Neural cell (in vitro differentiated cells): ENCODE measurements at regions not wholly inside any gene's neighbourhood (a gene's known extent, or its start where the extent isn't known, plus 50 kb on each side); places are given as distances from the start of the nearest gene placed in this dataset.

ENCODE experiments used
- H2AFZ ChIP-seq: fragments of 200-600, 300-800 bp; sonication (generic), shearing (Covaris generic); 2 replicates; pipeline ENCODE4 v1.6.0; 2014; ENCODE audit warnings: low read depth, mild to moderate bottlenecking, antibody characterized with exemption, low read length, moderate library complexity
- H3F3A ChIP-seq: fragments of 200-600 bp; shearing (Covaris generic); 2 replicates; pipeline ENCODE4 v1.6.1; 2016; ENCODE audit warnings: mild to moderate bottlenecking, moderate library complexity, mixed read lengths, antibody characterized with exemption, low read length; ENCODE audit not compliant: insufficient read depth, poor library complexity, severe bottlenecking
- H3K27ac ChIP-seq: fragments of 200-600, 300-800 bp; sonication (generic), shearing (Covaris generic); 2 replicates; pipeline ENCODE4 v1.5.1; 2014; ENCODE audit warnings: mild to moderate bottlenecking, low read length, moderate library complexity
- H3K27me3 ChIP-seq: fragments of 300-800, 200-600 bp; sonication (generic), shearing (Covaris generic); 2 replicates; pipeline ENCODE4 v1.6.0; 2014; ENCODE audit warnings: mild to moderate bottlenecking, low read depth, low read length, moderate library complexity; ENCODE audit not compliant: insufficient read depth
- H3K36me3 ChIP-seq: fragments of 300-800, 200-600 bp; sonication (generic), shearing (Covaris generic); 2 replicates; pipeline ENCODE4 v1.5.1; 2014; ENCODE audit warnings: mild to moderate bottlenecking, antibody characterized with exemption, low read length, moderate library complexity; ENCODE audit not compliant: insufficient read depth
- H3K4me2 ChIP-seq: fragments of 300-800, 200-600 bp; sonication (generic), shearing (Covaris generic); 2 replicates; pipeline ENCODE4 v1.6.0; 2014; ENCODE audit warnings: mild to moderate bottlenecking, low read length
- H3K4me3 ChIP-seq: fragments of 300-800, 200-600 bp; sonication (generic), shearing (Covaris generic); 2 replicates; pipeline ENCODE4 v1.5.1; 2014; ENCODE audit warnings: mild to moderate bottlenecking, low read length, moderate library complexity
- H3K79me2 ChIP-seq: fragments of 200-600 bp; shearing (Covaris generic); replicated peaks from 2 replicates; pipeline ENCODE4 v1.6.0; 2014; ENCODE audit warnings: mild to moderate bottlenecking, low read length, moderate library complexity; ENCODE audit not compliant: insufficient read depth
- H3K9ac ChIP-seq: fragments of 300-800, 200-600 bp; sonication (generic), shearing (Covaris generic); 2 replicates; pipeline ENCODE4 v1.6.1; 2016; ENCODE audit warnings: mild to moderate bottlenecking, low read length, mixed read lengths
- H3K9me2 ChIP-seq: fragments of 200-600 bp; shearing (Covaris generic); 2 replicates; pipeline ENCODE4 v1.6.1; 2016; ENCODE audit warnings: mild to moderate bottlenecking, low read length, mixed read lengths; ENCODE audit not compliant: insufficient read depth
- H3K9me3 ChIP-seq: fragments of 200-600, 300-800 bp; sonication (generic), shearing (Covaris generic); 2 replicates; pipeline ENCODE4 v1.6.1; 2016; ENCODE audit warnings: mild to moderate bottlenecking, mixed run types, low read length, moderate library complexity, mixed read lengths
- H4K20me1 ChIP-seq: fragments of 200-600 bp; shearing (Covaris generic); 2 replicates; pipeline ENCODE4 v1.6.1; 2016; ENCODE audit warnings: mild to moderate bottlenecking, mixed run types; ENCODE audit not compliant: insufficient read depth
- EP300 ChIP-seq: fragments of 450-650 bp; conservative IDR thresholded peaks from 2 replicates; pipeline ENCODE4 v1.6.1; 2014; ENCODE audit warnings: antibody characterized with exemption, mild to moderate bottlenecking, moderate library complexity; ENCODE audit not compliant: poor library complexity, severe bottlenecking
- EZH2 ChIP-seq: fragments of 200-600, 300-800 bp; shearing (Covaris generic), sonication (generic); IDR thresholded peaks from 2 replicates; pipeline ENCODE4 v1.6.1; 2014; ENCODE audit warnings: antibody characterized with exemption, low read length, borderline replicate concordance, mild to moderate bottlenecking; ENCODE audit not compliant: insufficient read depth, poor library complexity, severe bottlenecking
- MXI1 ChIP-seq: fragments of 450-650 bp; conservative IDR thresholded peaks from 2 replicates; pipeline ENCODE4 v1.6.1; 2014; ENCODE audit warnings: antibody characterized with exemption, mild to moderate bottlenecking; ENCODE audit not compliant: poor library complexity, severe bottlenecking
- POLR2AphosphoS5 ChIP-seq: IDR thresholded peaks from 2 replicates; pipeline ENCODE4 v1.6.1; 2012
- RAD21 ChIP-seq: fragments of 450-650 bp; conservative IDR thresholded peaks from 2 replicates; pipeline ENCODE4 v1.6.1; 2014; ENCODE audit warnings: antibody characterized with exemption, mild to moderate bottlenecking, moderate library complexity
- SMC3 ChIP-seq: fragments of 450-650 bp; conservative IDR thresholded peaks from 2 replicates; pipeline ENCODE4 v1.6.1; 2014; ENCODE audit warnings: antibody characterized with exemption, mild to moderate bottlenecking, moderate library complexity; ENCODE audit not compliant: poor library complexity
- TF ChIP-seq, protein P1 (sequence below): fragments of 450-650 bp; IDR thresholded peaks from 2 replicates; pipeline ENCODE4 v1.5.1; 2014; ENCODE audit warnings: antibody characterized with exemption, mild to moderate bottlenecking, moderate library complexity; ENCODE audit not compliant: poor library complexity, severe bottlenecking
- TF ChIP-seq, protein P2 (sequence below): IDR thresholded peaks from 2 replicates; pipeline ENCODE4 v1.6.1; 2012; ENCODE audit warnings: borderline replicate concordance

DNA sequence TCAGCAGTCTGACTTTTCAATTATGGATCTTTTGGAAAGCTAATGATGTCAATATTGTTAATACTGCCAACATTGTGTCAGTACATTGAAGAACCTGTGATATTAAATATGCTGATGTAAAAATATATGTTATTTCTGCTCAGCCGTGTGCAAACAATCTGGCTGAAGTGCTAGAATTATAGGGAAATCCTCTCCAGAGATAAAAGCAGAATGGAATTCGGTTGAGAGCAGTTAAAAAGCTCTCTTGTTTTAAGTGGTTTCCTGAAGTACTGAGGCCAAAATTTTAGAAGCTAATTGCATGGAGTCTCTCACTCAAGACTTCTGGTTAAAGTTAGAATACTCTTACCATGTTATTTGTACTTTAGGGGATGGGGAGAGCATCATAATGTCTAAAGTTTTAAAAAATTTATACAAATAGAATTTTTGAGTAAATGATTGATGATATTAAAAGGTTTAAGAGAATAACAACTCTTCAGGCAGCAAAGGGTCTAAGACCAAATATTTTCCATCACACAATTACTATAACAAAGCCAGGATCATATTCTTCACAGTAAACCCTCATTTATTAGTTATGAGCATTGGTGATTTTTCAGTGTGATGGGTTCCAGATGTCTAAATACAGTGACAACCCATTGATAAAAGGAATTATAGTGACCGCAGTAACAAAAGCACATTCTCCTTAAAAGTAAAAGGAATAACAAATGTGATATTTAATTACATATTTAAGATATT, 834.2 kb upstream of the CXADR start:
- Histone ChIP-seq H3K4me3 (no peak overlapping the region), H4K20me1 (no peaks in the 10 kb centered on the region), H3K36me3 (no peaks in the 10 kb centered on the region), H3K9me3 (no peaks in the 10 kb centered on the region), H3F3A (no peaks in the 10 kb centered on the region), H3K9ac (no peak overlapping the region), H3K27me3 (no peaks in the 10 kb centered on the region), H3K9me2 (no peaks in the 10 kb centered on the region), H2AFZ (no peak overlapping the region), H3K27ac (no peak overlapping the region), H3K4me2 (no peak overlapping the region), H3K79me2 (no peaks in the 10 kb centered on the region)
- TF ChIP-seq POLR2AphosphoS5 (no peak), SMC3 (no peak)
- TF ChIP-seq, protein P1, sequence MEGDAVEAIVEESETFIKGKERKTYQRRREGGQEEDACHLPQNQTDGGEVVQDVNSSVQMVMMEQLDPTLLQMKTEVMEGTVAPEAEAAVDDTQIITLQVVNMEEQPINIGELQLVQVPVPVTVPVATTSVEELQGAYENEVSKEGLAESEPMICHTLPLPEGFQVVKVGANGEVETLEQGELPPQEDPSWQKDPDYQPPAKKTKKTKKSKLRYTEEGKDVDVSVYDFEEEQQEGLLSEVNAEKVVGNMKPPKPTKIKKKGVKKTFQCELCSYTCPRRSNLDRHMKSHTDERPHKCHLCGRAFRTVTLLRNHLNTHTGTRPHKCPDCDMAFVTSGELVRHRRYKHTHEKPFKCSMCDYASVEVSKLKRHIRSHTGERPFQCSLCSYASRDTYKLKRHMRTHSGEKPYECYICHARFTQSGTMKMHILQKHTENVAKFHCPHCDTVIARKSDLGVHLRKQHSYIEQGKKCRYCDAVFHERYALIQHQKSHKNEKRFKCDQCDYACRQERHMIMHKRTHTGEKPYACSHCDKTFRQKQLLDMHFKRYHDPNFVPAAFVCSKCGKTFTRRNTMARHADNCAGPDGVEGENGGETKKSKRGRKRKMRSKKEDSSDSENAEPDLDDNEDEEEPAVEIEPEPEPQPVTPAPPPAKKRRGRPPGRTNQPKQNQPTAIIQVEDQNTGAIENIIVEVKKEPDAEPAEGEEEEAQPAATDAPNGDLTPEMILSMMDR: no peak

DNA sequence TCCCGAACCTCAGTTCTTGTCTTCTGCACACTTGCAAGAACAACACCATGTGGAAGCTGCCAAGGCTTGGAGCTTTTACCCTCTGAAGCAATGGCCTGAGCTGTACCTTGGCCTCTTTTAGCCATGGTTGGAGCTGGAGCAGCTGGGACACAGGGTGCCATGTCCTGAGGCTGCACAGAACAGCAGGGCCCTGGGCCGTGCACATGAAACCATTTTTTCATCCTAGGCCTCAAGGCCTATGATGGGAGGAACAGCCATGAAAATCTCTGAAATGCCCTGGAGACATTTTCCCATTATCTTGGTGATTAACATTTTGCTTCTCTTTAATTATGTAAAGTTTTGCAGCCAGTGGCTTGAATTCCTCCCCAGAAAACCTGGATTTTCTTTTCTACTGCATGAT, 817.8 kb upstream of the CXADR start:
- Histone ChIP-seq H3K9me3 (no peaks in the 10 kb centered on the region), H3K79me2 (no peaks in the 10 kb centered on the region)
- TF ChIP-seq RAD21 (no peak), EP300 (no peak), MXI1 (no peak), SMC3 (no peak), EZH2 (no peak)
- TF ChIP-seq, protein P2, sequence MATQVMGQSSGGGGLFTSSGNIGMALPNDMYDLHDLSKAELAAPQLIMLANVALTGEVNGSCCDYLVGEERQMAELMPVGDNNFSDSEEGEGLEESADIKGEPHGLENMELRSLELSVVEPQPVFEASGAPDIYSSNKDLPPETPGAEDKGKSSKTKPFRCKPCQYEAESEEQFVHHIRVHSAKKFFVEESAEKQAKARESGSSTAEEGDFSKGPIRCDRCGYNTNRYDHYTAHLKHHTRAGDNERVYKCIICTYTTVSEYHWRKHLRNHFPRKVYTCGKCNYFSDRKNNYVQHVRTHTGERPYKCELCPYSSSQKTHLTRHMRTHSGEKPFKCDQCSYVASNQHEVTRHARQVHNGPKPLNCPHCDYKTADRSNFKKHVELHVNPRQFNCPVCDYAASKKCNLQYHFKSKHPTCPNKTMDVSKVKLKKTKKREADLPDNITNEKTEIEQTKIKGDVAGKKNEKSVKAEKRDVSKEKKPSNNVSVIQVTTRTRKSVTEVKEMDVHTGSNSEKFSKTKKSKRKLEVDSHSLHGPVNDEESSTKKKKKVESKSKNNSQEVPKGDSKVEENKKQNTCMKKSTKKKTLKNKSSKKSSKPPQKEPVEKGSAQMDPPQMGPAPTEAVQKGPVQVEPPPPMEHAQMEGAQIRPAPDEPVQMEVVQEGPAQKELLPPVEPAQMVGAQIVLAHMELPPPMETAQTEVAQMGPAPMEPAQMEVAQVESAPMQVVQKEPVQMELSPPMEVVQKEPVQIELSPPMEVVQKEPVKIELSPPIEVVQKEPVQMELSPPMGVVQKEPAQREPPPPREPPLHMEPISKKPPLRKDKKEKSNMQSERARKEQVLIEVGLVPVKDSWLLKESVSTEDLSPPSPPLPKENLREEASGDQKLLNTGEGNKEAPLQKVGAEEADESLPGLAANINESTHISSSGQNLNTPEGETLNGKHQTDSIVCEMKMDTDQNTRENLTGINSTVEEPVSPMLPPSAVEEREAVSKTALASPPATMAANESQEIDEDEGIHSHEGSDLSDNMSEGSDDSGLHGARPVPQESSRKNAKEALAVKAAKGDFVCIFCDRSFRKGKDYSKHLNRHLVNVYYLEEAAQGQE: no peak

DNA sequence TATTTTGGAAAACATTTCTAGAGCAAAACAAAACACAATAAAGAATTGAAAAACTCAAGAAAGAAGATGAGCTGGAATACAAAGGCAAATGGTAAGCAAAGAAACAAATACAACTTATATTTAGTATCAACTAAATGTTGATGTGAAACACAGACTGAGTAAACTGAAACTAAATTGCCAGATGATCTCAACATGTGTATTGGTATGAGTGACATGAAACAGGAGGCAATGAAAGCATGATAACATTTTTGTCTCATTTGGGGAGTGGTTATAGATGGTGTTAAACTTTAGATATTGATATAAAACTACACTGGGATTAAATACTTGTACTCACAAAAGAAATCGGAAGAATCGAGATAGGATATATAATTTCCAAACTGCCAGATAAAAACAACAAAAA, 805.6 kb upstream of the CXADR start:
- H3K9ac ChIP-seq: no peak overlapping the region
- no peak overlapping the region for H3K27ac ChIP-seq
- TF ChIP-seq EZH2 (no peak), EP300 (no peak), MXI1 (no peak)
- TF ChIP-seq, protein P1: no peak
- TF ChIP-seq, protein P2: no peak
- no peak overlapping the region for H2AFZ ChIP-seq
- H3K27me3 ChIP-seq: no peaks in the 10 kb centered on the region
- H3K36me3 ChIP-seq: no peaks in the 10 kb centered on the region
- no peak overlapping the region for H3K4me2 ChIP-seq
- no peaks in the 10 kb centered on the region for H3K9me3 ChIP-seq
- H3K4me3 ChIP-seq: no peak overlapping the region
- no peaks in the 10 kb centered on the region for H3K9me2 ChIP-seq
- H3K79me2 ChIP-seq: no peaks in the 10 kb centered on the region
- no peaks in the 10 kb centered on the region for H4K20me1 ChIP-seq
- H3F3A ChIP-seq: no peaks in the 10 kb centered on the region

More for the DNA sequence above, 817.8 kb upstream of the CXADR start:
- H4K20me1 ChIP-seq: no peaks in the 10 kb centered on the region
- H3F3A ChIP-seq: no peaks in the 10 kb centered on the region
- no peaks in the 10 kb centered on the region for H3K36me3 ChIP-seq
- H3K9me2 ChIP-seq: no peaks in the 10 kb centered on the region
- H3K27ac ChIP-seq: no peak overlapping the region
- no peak overlapping the region for H3K9ac ChIP-seq
- no peak overlapping the region for H3K4me3 ChIP-seq
- H3K27me3 ChIP-seq: no peaks in the 10 kb centered on the region
- H2AFZ ChIP-seq: no peak overlapping the region
- no peak overlapping the region for H3K4me2 ChIP-seq
